Keratinocyte (primary cell): ENCODE measurements at regions not wholly inside any gene's neighbourhood (a gene's known extent, or its start where the extent isn't known, plus 50 kb on each side); places are given as distances from the start of the nearest gene placed in this dataset.
"Not testable (repeated sequence)": the region's sequence is repeated elsewhere in the genome, so short reads cannot be mapped to it uniquely, and the experiment has no call there.

Source experiments
- DNase-seq: peaks from one replicate; pipeline ENCODE4 v3.0.0-alpha.2; 2011; ENCODE audit warnings: low read depth, missing footprints, low spot score
- FAIRE-seq: peaks from 2 replicates; lab custom pipeline; 2011; peaks lifted over from hg19 to GRCh38; lab: Jason Lieb, UNC
- H2AFZ ChIP-seq: 2 replicates; pipeline ENCODE4 v1.6.0; 2012; ENCODE audit warnings: low read length, control low read depth, inconsistent platforms; ENCODE audit not compliant: control insufficient read depth
- H3K27ac ChIP-seq: 2 replicates; pipeline ENCODE4 v1.5.1; 2011; ENCODE audit warnings: low read length; ENCODE audit not compliant: control insufficient read depth, insufficient read depth
- H3K27me3 ChIP-seq: 3 replicates; pipeline ENCODE4 v1.6.0; 2011; ENCODE audit warnings: low read length; ENCODE audit not compliant: control insufficient read depth, insufficient read depth; ENCODE audit errors: extremely low read depth
- H3K36me3 ChIP-seq, 2 experiments: 2 replicates in 1 of 2; 3 replicates in 1 of 2; pipeline ENCODE4 v1.5.1; 2011; ENCODE audit warnings: low read length in 2 of 2, mild to moderate bottlenecking in 1 of 2; ENCODE audit not compliant: control insufficient read depth in 2 of 2, insufficient read depth in 2 of 2; ENCODE audit errors: extremely low read depth in 1 of 2
- H3K4me1 ChIP-seq: 3 replicates; pipeline ENCODE4 v1.5.1; 2011; ENCODE audit warnings: low read length; ENCODE audit not compliant: control insufficient read depth, insufficient read depth; ENCODE audit errors: extremely low read depth
- H3K4me2 ChIP-seq: 3 replicates; pipeline ENCODE4 v1.6.0; 2011; ENCODE audit warnings: low read depth, low read length; ENCODE audit not compliant: control insufficient read depth, insufficient read depth; ENCODE audit errors: extremely low read depth
- H3K4me3 ChIP-seq, 3 experiments: fragments of 200-600 bp in 1 of 3; sonication (generic) in 1 of 3; 2 replicates in 2 of 3; 3 replicates in 1 of 3; pipeline ENCODE4 v1.5.1; 2011 to 2016; ENCODE audit warnings: low read length in 3 of 3, mild to moderate bottlenecking in 3 of 3, control low read depth in 2 of 3, inconsistent platforms in 1 of 3, low read depth in 1 of 3, mixed read lengths in 1 of 3, mixed run types in 1 of 3, moderate library complexity in 1 of 3; ENCODE audit not compliant: control insufficient read depth in 2 of 3, insufficient read depth in 2 of 3; ENCODE audit errors: extremely low read depth in 1 of 3
- H3K79me2 ChIP-seq: 2 replicates; pipeline ENCODE4 v1.6.0; 2012; ENCODE audit warnings: low read length; ENCODE audit not compliant: control insufficient read depth, insufficient read depth
- H3K9ac ChIP-seq: 3 replicates; pipeline ENCODE4 v1.6.0; 2011; ENCODE audit warnings: low read length; ENCODE audit not compliant: control insufficient read depth, insufficient read depth; ENCODE audit errors: extremely low read depth
- H3K9me1 ChIP-seq: 3 replicates; pipeline ENCODE4 v1.6.0; 2011; ENCODE audit warnings: low read length; ENCODE audit not compliant: control insufficient read depth, insufficient read depth; ENCODE audit errors: extremely low read depth
- H3K9me3 ChIP-seq: 2 replicates; pipeline ENCODE4 v1.5.1; 2012; ENCODE audit warnings: low read depth, low read length; ENCODE audit not compliant: control insufficient read depth
- H4K20me1 ChIP-seq: 3 replicates; pipeline ENCODE4 v1.6.0; 2011; ENCODE audit warnings: low read length; ENCODE audit not compliant: control insufficient read depth, insufficient read depth; ENCODE audit errors: extremely low read depth
- EZH2 ChIP-seq: IDR thresholded peaks from one replicate; pipeline ENCODE4 v1.6.1; 2012; ENCODE audit warnings: inconsistent platforms, mild to moderate bottlenecking, low read length, moderate library complexity
- dilution Hi-C: fragments of 300-500 bp; cut with MboI; formaldehyde crosslinking; loops from one replicate; pipeline ENCODE4 v1.7.0; 2020; ENCODE audit warnings: low sequenced_read_pairs; ENCODE audit not compliant: extremely low pct_ligation_motif_present
- TF ChIP-seq, protein P1 (sequence below), 3 experiments: IDR thresholded peaks in 1 of 3; conservative IDR thresholded peaks in 1 of 3; optimal IDR thresholded peaks in 1 of 3; 2 replicates in 2 of 3; 3 replicates in 1 of 3; pipeline versions ENCODE3 to v1.5.1; 2011; ENCODE audit warnings: low read length in 3 of 3, mild to moderate bottlenecking in 3 of 3, moderate library complexity in 2 of 3, control low read depth in 1 of 3, inconsistent platforms in 1 of 3; ENCODE audit not compliant: insufficient read depth in 2 of 3; ENCODE audit errors: extremely low read depth in 1 of 3

DNA sequence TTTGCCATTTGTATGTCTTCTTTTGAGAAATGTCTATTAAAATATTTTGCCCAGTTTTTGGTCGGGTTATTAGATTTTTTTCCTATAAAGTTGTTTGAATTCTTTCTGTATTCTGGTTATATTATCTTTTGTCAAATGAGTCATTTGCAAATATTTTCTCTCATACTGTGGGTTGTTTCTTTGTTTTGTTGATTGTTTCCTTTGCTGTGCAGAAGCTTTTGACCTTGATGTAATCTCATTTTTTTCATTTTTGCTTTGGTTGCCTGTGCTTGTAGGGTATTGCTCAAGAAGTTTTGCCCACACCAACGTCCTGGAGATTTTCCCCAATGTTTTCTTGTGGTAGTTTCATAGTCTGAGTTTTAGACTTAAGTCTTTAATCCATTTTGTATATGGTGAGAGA is 245.7 kb downstream of the ADCYAP1 start:
- Histone ChIP-seq H3K4me1 (no peaks in the 10 kb centered on the region), H3K9me3 (peaks cover 2% of the 10 kb centered on the region), H3K4me3 (no peak overlapping the region), H3K27ac (no peak overlapping the region), H3K79me2 (no peaks in the 10 kb centered on the region), H3K9me1 (no peaks in the 10 kb centered on the region), H3K4me2 (no peak overlapping the region), H3K9ac (no peak overlapping the region), H3K36me3 (no peaks in the 10 kb centered on the region), H4K20me1 (no peaks in the 10 kb centered on the region), H3K27me3 (no peaks in the 10 kb centered on the region), H2AFZ (no peak overlapping the region)
- TF ChIP-seq, protein P1, sequence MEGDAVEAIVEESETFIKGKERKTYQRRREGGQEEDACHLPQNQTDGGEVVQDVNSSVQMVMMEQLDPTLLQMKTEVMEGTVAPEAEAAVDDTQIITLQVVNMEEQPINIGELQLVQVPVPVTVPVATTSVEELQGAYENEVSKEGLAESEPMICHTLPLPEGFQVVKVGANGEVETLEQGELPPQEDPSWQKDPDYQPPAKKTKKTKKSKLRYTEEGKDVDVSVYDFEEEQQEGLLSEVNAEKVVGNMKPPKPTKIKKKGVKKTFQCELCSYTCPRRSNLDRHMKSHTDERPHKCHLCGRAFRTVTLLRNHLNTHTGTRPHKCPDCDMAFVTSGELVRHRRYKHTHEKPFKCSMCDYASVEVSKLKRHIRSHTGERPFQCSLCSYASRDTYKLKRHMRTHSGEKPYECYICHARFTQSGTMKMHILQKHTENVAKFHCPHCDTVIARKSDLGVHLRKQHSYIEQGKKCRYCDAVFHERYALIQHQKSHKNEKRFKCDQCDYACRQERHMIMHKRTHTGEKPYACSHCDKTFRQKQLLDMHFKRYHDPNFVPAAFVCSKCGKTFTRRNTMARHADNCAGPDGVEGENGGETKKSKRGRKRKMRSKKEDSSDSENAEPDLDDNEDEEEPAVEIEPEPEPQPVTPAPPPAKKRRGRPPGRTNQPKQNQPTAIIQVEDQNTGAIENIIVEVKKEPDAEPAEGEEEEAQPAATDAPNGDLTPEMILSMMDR (optimal IDR thresholded peaks at IDR 0.05 in 1 of 3, IDR thresholded peaks at IDR 0.05 in 1 of 3, conservative IDR thresholded peaks at IDR 0.05 in 1 of 3; ENCODE audit: extremely low read depth in 1 of 3, insufficient read depth in 2 of 3, low read length in 3 of 3), result no peak
- no peak for TF ChIP-seq EZH2
- DNase-seq (no peak), FAIRE-seq (no peak)
- dilution Hi-C loops, result no loop called here

DNA sequence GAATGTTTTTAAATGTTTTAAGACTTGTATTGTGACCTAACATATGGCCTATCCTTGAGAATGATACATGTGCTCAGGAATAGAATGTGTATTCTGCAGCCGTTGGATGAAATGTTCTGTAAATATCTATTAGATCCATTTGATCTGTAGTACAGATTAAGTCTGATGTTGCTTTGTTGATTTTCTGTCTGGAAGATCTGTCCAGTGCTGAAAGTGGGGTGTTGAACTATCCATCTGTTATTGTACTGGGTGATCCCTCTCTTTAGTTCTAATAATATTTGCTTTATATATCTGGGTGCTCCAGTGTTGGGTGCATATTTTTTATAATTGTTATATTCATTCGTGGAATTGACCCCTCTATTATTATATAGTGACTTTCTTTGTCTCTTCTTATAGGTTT is 248.3 kb downstream of the ADCYAP1 start:
- H3K27me3 ChIP-seq, H3K27ac ChIP-seq, H4K20me1 ChIP-seq, H3K36me3 ChIP-seq, H2AFZ ChIP-seq, H3K4me2 ChIP-seq, H3K4me3 ChIP-seq, H3K9me1 ChIP-seq, FAIRE-seq, H3K9me3 ChIP-seq, H3K79me2 ChIP-seq, H3K9ac ChIP-seq, DNase-seq, dilution Hi-C loops, H3K4me1 ChIP-seq: not testable (repeated sequence)

DNA sequence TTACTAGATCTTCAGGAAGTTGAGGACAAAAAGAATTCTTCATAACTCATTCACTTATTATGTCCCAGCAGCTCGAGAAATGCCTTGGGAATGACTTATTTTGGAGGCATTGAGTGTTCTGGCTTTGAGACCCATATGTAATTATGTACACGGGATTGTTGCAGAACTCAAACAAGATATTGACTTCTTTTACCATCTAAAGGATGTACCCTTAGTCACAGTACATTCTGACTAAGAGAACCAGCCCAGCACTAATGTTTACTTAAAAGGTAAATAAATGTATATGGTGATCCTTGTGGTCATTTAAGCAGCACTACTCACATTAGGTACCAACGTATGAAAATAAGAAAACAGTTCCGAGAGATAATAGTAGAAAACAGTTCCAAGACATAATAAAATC is 268.9 kb downstream of the ADCYAP1 start:
- TF ChIP-seq, protein P1 (optimal IDR thresholded peaks at IDR 0.05 in 1 of 3, IDR thresholded peaks at IDR 0.05 in 1 of 3, conservative IDR thresholded peaks at IDR 0.05 in 1 of 3; ENCODE audit: extremely low read depth in 1 of 3, insufficient read depth in 2 of 3, low read length in 3 of 3), result no peak
- TF ChIP-seq EZH2, result no peak
- Histone ChIP-seq H3K9ac (no peak overlapping the region), H3K4me3 (no peak overlapping the region), H3K4me1 (no peaks in the 10 kb centered on the region), H3K9me3 (no peaks in the 10 kb centered on the region), H2AFZ (no peak overlapping the region), H3K4me2 (no peak overlapping the region), H3K27ac (no peak overlapping the region), H3K27me3 (no peaks in the 10 kb centered on the region), H3K36me3 (no peaks in the 10 kb centered on the region), H3K79me2 (no peaks in the 10 kb centered on the region), H3K9me1 (no peaks in the 10 kb centered on the region), H4K20me1 (no peaks in the 10 kb centered on the region)
- FAIRE-seq (no peak), DNase-seq (no peak)
- dilution Hi-C loops, result no loop called here
